ENCODE measurements at regions not wholly inside any gene's neighbourhood (a gene's known extent, or its start where the extent isn't known, plus 50 kb on each side); places are given as distances from the start of the nearest gene placed in this dataset.

DNA sequence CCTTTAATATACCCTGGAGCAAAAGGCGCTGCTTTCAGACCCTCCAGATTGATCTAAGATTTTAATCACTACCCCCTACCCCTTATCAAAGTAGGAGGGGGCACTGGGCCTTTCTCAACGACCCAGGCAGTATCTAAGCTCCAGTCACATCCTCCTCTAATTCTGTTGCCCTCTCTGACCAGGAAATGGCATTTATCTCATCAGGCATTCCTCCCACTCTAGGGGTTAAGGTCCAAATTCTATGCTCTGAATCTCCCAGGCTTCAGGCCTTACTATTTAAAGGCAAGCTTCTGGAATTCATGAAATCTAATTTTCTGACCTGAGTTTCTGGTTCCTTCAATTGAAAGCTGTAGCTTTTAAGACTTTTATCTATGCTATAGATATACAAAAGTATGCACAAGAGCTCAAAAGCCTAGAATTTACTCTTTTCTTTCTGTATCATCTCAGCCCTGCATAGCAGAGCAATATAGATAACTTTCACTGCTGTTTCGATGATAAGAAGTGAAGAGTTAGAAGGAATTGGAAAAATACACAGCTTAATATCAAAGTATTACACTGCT is 622.9 kb downstream of the RPS29 start:
- POLR2A ChIA-PET, result no interaction called here
- TF ChIP-seq FOSL2 (IDR thresholded peaks at IDR 0.05; ENCODE audit: borderline replicate concordance, low read depth), result no peak
- no peak for TF ChIP-seq RCOR1 (IDR thresholded peaks at IDR 0.05; ENCODE audit: low read length)
- no peak for TF ChIP-seq JUND (IDR thresholded peaks at IDR 0.05)
- TF ChIP-seq, protein P1, sequence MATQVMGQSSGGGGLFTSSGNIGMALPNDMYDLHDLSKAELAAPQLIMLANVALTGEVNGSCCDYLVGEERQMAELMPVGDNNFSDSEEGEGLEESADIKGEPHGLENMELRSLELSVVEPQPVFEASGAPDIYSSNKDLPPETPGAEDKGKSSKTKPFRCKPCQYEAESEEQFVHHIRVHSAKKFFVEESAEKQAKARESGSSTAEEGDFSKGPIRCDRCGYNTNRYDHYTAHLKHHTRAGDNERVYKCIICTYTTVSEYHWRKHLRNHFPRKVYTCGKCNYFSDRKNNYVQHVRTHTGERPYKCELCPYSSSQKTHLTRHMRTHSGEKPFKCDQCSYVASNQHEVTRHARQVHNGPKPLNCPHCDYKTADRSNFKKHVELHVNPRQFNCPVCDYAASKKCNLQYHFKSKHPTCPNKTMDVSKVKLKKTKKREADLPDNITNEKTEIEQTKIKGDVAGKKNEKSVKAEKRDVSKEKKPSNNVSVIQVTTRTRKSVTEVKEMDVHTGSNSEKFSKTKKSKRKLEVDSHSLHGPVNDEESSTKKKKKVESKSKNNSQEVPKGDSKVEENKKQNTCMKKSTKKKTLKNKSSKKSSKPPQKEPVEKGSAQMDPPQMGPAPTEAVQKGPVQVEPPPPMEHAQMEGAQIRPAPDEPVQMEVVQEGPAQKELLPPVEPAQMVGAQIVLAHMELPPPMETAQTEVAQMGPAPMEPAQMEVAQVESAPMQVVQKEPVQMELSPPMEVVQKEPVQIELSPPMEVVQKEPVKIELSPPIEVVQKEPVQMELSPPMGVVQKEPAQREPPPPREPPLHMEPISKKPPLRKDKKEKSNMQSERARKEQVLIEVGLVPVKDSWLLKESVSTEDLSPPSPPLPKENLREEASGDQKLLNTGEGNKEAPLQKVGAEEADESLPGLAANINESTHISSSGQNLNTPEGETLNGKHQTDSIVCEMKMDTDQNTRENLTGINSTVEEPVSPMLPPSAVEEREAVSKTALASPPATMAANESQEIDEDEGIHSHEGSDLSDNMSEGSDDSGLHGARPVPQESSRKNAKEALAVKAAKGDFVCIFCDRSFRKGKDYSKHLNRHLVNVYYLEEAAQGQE (IDR thresholded peaks at IDR 0.05; ENCODE audit: low read depth, low read length), result no peak
- no peak for TF ChIP-seq MEF2A (IDR thresholded peaks at IDR 0.05; ENCODE audit: borderline replicate concordance, low read depth)

DNA sequence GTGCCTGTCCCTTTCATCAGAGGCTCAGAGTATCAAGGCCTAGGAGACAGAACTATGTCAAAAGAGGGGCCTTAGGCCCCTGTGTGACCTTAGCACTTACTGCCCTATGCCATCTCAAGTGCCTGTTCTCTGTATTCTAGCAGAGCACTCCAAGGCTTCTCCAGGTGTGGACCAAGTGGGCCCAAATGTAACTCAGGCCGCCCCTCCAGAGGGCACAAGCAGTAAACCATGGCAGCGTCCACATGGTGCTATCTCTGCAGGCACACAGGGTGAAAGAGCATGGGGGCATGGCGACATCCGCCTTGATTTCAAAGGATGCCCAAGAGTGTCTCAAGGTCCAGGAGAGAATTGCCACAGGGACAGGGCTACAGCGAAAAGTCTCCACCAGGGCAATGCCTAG is 628.7 kb downstream of the RPS29 start:
- no peaks in the 10 kb centered on the region for H3K79me2 ChIP-seq (ENCODE audit: insufficient read depth)
- no peak overlapping the region for H3K4me3 ChIP-seq (ENCODE audit: low read depth in 2 of 2, low read length in 1 of 2)
- CTCF ChIA-PET, result no interaction called here
- TF ChIP-seq ELF1 (IDR thresholded peaks at IDR 0.05), result no peak
- TF ChIP-seq, protein P2, sequence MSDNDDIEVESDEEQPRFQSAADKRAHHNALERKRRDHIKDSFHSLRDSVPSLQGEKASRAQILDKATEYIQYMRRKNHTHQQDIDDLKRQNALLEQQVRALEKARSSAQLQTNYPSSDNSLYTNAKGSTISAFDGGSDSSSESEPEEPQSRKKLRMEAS (IDR thresholded peaks at IDR 0.05; ENCODE audit: low read depth), result no peak
- no peak for TF ChIP-seq SMC3 (IDR thresholded peaks at IDR 0.05; ENCODE audit: low read depth, low read length)
- no peak for TF ChIP-seq MXI1 (IDR thresholded peaks at IDR 0.05; ENCODE audit: low read depth, low read length)
- no peak for TF ChIP-seq JUND (IDR thresholded peaks at IDR 0.05)
- TF ChIP-seq EP300 (IDR thresholded peaks at IDR 0.05; ENCODE audit: borderline replicate concordance in 1 of 2, low read depth in 1 of 2, low read length in 1 of 2), result no peak
- no peak for TF ChIP-seq CHD2 (IDR thresholded peaks at IDR 0.05; ENCODE audit: low read length, partially characterized antibody)
- TF ChIP-seq GABPA (IDR thresholded peaks at IDR 0.05; ENCODE audit: low read depth), result no peak
- no peak for TF ChIP-seq FOXJ3 (CRISPR knock-in tag; IDR thresholded peaks at IDR 0.05)
- TF ChIP-seq NFIC (IDR thresholded peaks at IDR 0.05; ENCODE audit: borderline replicate concordance), result no peak
- no peak for TF ChIP-seq TAF1 (IDR thresholded peaks at IDR 0.05; ENCODE audit: borderline replicate concordance, low read depth, low read length)
- TF ChIP-seq RAD21 (IDR thresholded peaks at IDR 0.05; ENCODE audit: low read length), result no peak
- TF ChIP-seq SIN3A (IDR thresholded peaks at IDR 0.05; ENCODE audit: borderline replicate concordance, low read depth, low read length), result no peak
- TF ChIP-seq, protein P3, sequence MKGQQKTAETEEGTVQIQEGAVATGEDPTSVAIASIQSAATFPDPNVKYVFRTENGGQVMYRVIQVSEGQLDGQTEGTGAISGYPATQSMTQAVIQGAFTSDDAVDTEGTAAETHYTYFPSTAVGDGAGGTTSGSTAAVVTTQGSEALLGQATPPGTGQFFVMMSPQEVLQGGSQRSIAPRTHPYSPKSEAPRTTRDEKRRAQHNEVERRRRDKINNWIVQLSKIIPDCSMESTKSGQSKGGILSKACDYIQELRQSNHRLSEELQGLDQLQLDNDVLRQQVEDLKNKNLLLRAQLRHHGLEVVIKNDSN (IDR thresholded peaks at IDR 0.05; ENCODE audit: borderline replicate concordance, low read depth), result no peak
- TF ChIP-seq TEAD4 (IDR thresholded peaks at IDR 0.05; ENCODE audit: borderline replicate concordance, insufficient read depth), result no peak
- no peak overlapping the region for H3K27ac ChIP-seq (ENCODE audit: low read depth in 2 of 2, low read length in 1 of 2)
- DNase-seq, result no peak
- POLR2A ChIA-PET, result no interaction called here
- H2AFZ ChIP-seq (ENCODE audit: low read depth), result no peak overlapping the region
- no peaks in the 10 kb centered on the region for H4K20me1 ChIP-seq (ENCODE audit: insufficient read depth)
- H3K4me1 ChIP-seq (ENCODE audit: control insufficient read depth in 1 of 2, insufficient read depth in 2 of 2, low read depth in 1 of 2, low read length in 1 of 2), result no peaks in the 10 kb centered on the region
- no peak overlapping the region for H3K9ac ChIP-seq
- no CpG with 5 or more reads among the region's 5 CpGs for WGBS (ENCODE audit: low lambda C conversion rate)
- no peak overlapping the region for H3K4me2 ChIP-seq
- no peaks in the 10 kb centered on the region for H3F3A ChIP-seq (replicated peaks; ENCODE audit: insufficient read depth)
- H3K27me3 ChIP-seq (ENCODE audit: insufficient read depth), result no peaks in the 10 kb centered on the region
- H3K9me2 ChIP-seq, result no peaks in the 10 kb centered on the region
- H3K9me3 ChIP-seq, result no peaks in the 10 kb centered on the region
- H3K36me3 ChIP-seq (replicated peaks in 1 of 2; ENCODE audit: control insufficient read depth in 1 of 2, insufficient read depth in 2 of 2, low read length in 1 of 2), result no peaks in the 10 kb centered on the region

More for the DNA sequence above, 622.9 kb downstream of the RPS29 start:
- CTCF ChIA-PET, result no interaction called here
- no peak overlapping the region for H2AFZ ChIP-seq (ENCODE audit: low read depth)
- H3K79me2 ChIP-seq (ENCODE audit: insufficient read depth), result no peaks in the 10 kb centered on the region
- H3K9me3 ChIP-seq, result no peaks in the 10 kb centered on the region
- H3K27ac ChIP-seq (ENCODE audit: low read depth in 2 of 2, low read length in 1 of 2), result no peak overlapping the region
- WGBS (ENCODE audit: low lambda C conversion rate), result 42% methylated on average over 2 of the region's 3 CpGs
- H4K20me1 ChIP-seq (ENCODE audit: insufficient read depth), result no peaks in the 10 kb centered on the region
- no peaks in the 10 kb centered on the region for H3K9me2 ChIP-seq
- no peak overlapping the region for H3K9ac ChIP-seq
- H3K27me3 ChIP-seq (ENCODE audit: insufficient read depth), result no peaks in the 10 kb centered on the region
- no peaks in the 10 kb centered on the region for H3K36me3 ChIP-seq (replicated peaks in 1 of 2; ENCODE audit: control insufficient read depth in 1 of 2, insufficient read depth in 2 of 2, low read length in 1 of 2)
- H3K4me3 ChIP-seq (ENCODE audit: low read depth in 2 of 2, low read length in 1 of 2), result no peak overlapping the region
- H3K4me2 ChIP-seq, result no peak overlapping the region
- DNase-seq, result no peak
- H3K4me1 ChIP-seq (ENCODE audit: control insufficient read depth in 1 of 2, insufficient read depth in 2 of 2, low read depth in 1 of 2, low read length in 1 of 2), result no peaks in the 10 kb centered on the region
- H3F3A ChIP-seq (replicated peaks; ENCODE audit: insufficient read depth), result no peaks in the 10 kb centered on the region

Data from SK-N-SH (cell line).